Panc1 (cell line): ENCODE measurements at regions not wholly inside any gene's neighbourhood (a gene's known extent, or its start where the extent isn't known, plus 50 kb on each side); places are given as distances from the start of the nearest gene placed in this dataset.
"Not testable (repeated sequence)": the region's sequence is repeated elsewhere in the genome, so short reads cannot be mapped to it uniquely, and the experiment has no call there.

Source experiments
- CTCF ChIP-seq: fragments of 450-650 bp; IDR thresholded peaks from 2 replicates; pipeline ENCODE4 v1.5.1; 2017; ENCODE audit warnings: mild to moderate bottlenecking
- POLR2AphosphoS5 ChIP-seq: IDR thresholded peaks from 2 replicates; pipeline ENCODE4 v1.6.1; 2012; ENCODE audit warnings: mild to moderate bottlenecking, low read depth, low read length, moderate library complexity
- REST ChIP-seq, 2 experiments: IDR thresholded peaks; 2 replicates each; pipeline ENCODE4 v1.6.1; 2011 to 2012; ENCODE audit warnings: low read depth in 2 of 2, control low read depth in 1 of 2, low read length in 1 of 2, mild to moderate bottlenecking in 1 of 2, moderate library complexity in 1 of 2; ENCODE audit not compliant: insufficient read depth in 1 of 2
- SIN3A ChIP-seq: IDR thresholded peaks from 2 replicates; pipeline ENCODE4 v1.6.1; 2012; ENCODE audit warnings: low read depth, mild to moderate bottlenecking, low read length, moderate library complexity, borderline replicate concordance; ENCODE audit not compliant: insufficient read depth
- TCF7L2 ChIP-seq: IDR thresholded peaks from 2 replicates; pipeline ENCODE4 v1.6.1; 2011; ENCODE audit warnings: mild to moderate bottlenecking, low read depth, low read length, inconsistent platforms

DNA sequence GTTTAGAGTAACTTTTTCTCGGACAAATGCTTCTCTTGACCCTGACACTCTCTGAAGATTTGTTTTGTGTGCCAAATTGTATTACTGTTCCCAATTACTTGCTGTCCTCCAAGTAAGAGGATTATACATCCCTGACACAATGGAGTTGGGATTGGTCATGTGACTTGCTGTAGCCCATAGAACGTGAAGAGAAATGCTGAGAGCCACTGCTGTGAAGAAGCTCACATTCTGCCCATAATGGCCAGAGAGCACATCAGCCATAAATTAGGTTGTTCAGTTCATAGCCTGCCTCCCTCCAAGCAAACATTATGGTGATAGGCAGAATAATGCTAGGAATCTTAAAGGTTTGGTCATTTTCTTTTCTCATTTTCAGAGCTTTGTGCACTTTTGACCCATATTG is 127.5 kb downstream of the SPATA31A6 start:
- not testable (repeated sequence) for TF ChIP-seq CTCF; POLR2AphosphoS5; SIN3A; REST (IDR thresholded peaks at IDR 0.05; ENCODE audit: insufficient read depth in 1 of 2, low read depth in 2 of 2, low read length in 1 of 2); TCF7L2
